ENCODE measurements at regions not wholly inside any gene's neighbourhood (a gene's known extent, or its start where the extent isn't known, plus 50 kb on each side); places are given as distances from the start of the nearest gene placed in this dataset.

DNA sequence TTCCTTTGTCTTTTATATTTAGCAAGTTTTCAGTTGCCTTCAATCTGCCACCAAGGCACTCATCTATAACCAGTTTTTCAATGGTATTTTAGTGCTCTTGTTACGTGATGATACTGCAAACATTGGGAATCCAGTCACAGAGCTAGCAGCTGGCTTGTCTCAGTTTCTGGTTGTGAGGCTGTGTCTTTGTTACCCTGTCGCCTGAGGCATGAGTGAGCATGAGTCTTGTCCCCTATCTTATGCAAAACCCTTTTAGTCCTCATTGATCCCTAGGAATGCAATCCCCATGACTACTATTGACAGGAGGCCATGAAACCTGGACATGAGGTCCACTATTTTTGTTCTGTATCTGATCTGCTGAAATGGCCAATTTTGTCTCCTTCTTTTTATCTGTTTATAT, 391.0 kb downstream of the LMO7 start:
- TF ChIP-seq CTCF (IDR thresholded peaks at IDR 0.05; ENCODE audit: low read depth, low read length, missing input control) (no peak), SP1 (IDR thresholded peaks at IDR 0.05) (no peak), ATF3 (IDR thresholded peaks at IDR 0.05) (no peak), GABPA (IDR thresholded peaks at IDR 0.05 in 1 of 2, conservative IDR thresholded peaks at IDR 0.05 in 1 of 2) (no peak), TAF1 (conservative IDR thresholded peaks at IDR 0.05) (no peak), RAD21 (IDR thresholded peaks at IDR 0.05) (no peak), JUND (IDR thresholded peaks at IDR 0.05) (no peak), REST (IDR thresholded peaks at IDR 0.05) (no peak), RXRA (IDR thresholded peaks at IDR 0.05) (no peak)
- TF ChIP-seq, protein P1, sequence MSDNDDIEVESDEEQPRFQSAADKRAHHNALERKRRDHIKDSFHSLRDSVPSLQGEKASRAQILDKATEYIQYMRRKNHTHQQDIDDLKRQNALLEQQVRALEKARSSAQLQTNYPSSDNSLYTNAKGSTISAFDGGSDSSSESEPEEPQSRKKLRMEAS (IDR thresholded peaks at IDR 0.05), result no peak

All from liver (tissue), 3 donors.